Kidney epithelial cell (primary cell): ENCODE measurements at regions not wholly inside any gene's neighbourhood (a gene's known extent, or its start where the extent isn't known, plus 50 kb on each side); places are given as distances from the start of the nearest gene placed in this dataset.

Experiments used
- DNase-seq: peaks from one replicate; pipeline ENCODE4 v3.0.0-alpha.2; 2010; ENCODE audit warnings: low read depth
- H3K27me3 ChIP-seq: 2 replicates; pipeline ENCODE4 v1.6.0; 2011; ENCODE audit warnings: low read length; ENCODE audit not compliant: control insufficient read depth, insufficient read depth
- H3K36me3 ChIP-seq: 2 replicates; pipeline ENCODE4 v1.5.1; 2011; ENCODE audit warnings: low read length; ENCODE audit not compliant: control insufficient read depth, insufficient read depth
- H3K4me3 ChIP-seq: 2 replicates; pipeline ENCODE4 v1.5.1; 2011; ENCODE audit warnings: low read depth, mild to moderate bottlenecking, control low read depth, low read length
- CTCF ChIP-seq: IDR thresholded peaks from 2 replicates; pipeline ENCODE4 v1.5.1; 2011; ENCODE audit warnings: mild to moderate bottlenecking, moderate library complexity, low read length, control low read depth, inconsistent platforms; ENCODE audit not compliant: insufficient read depth, poor library complexity, severe bottlenecking

GRCh38 chr7:24057243-24057642 is 226.7 kb upstream of the NPY start:
- Histone ChIP-seq H3K27me3 (no peaks in the 10 kb centered on the region), H3K4me3 (no peak overlapping the region), H3K36me3 (no peaks in the 10 kb centered on the region)
- no peak for DNase-seq
- TF ChIP-seq CTCF: no peak

- H3K36me3 ChIP-seq: no peaks in the 10 kb centered on the region
- no peak overlapping the region for H3K4me3 ChIP-seq
- H3K27me3 ChIP-seq: no peaks in the 10 kb centered on the region
- TF ChIP-seq CTCF: no peak
- no peak for DNase-seq
These were observed 225.0 kb upstream of the NPY start for GRCh38 chr7:24058953-24059352.

DNA sequence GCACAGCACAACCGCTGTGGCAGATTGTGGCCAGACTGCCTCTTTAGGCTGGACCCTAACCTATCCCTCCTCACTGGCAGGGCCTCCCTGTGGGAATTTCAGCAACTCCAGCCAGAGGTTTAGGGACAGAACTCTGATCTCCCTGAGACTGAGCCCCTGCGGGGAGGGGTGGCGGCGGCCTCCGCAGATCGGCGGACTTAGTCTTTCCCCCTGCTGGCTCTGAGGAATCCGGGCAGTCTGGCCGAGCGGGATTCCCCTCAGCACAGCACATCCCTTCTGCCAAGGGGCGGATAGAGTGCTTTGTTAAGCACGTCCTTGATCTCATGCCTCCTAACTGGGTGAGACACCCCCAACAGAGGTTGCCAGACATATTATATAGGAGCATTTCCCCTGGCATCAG is 224.2 kb upstream of the NPY start:
- no peak for DNase-seq
- Histone ChIP-seq H3K4me3 (no peak overlapping the region), H3K27me3 (no peaks in the 10 kb centered on the region), H3K36me3 (no peaks in the 10 kb centered on the region)
- TF ChIP-seq CTCF: no peak

GRCh38 chr7:24063721-24064120 is 220.3 kb upstream of the NPY start:
- no peak for TF ChIP-seq CTCF
- Histone ChIP-seq H3K27me3 (no peaks in the 10 kb centered on the region), H3K4me3 (no peak overlapping the region), H3K36me3 (no peaks in the 10 kb centered on the region)
- no peak for DNase-seq

GRCh38 chr7:24069751-24070150 is 214.2 kb upstream of the NPY start:
- H3K27me3 ChIP-seq: no peaks in the 10 kb centered on the region
- H3K4me3 ChIP-seq: no peak overlapping the region
- no peaks in the 10 kb centered on the region for H3K36me3 ChIP-seq
- no peak for TF ChIP-seq CTCF
- DNase-seq: no peak

GRCh38 chr7:24073651-24074420 is 210.2 kb upstream of the NPY start:
- Histone ChIP-seq H3K27me3 (no peaks in the 10 kb centered on the region), H3K4me3 (no peak overlapping the region), H3K36me3 (no peaks in the 10 kb centered on the region)
- TF ChIP-seq CTCF: no peak
- no peak for DNase-seq
